ENCODE measurements at regions not wholly inside any gene's neighbourhood (a gene's known extent, or its start where the extent isn't known, plus 50 kb on each side); places are given as distances from the start of the nearest gene placed in this dataset.
A peak's percentile ranks its signal among the peaks of the same experiment; 100 is the strongest.

GRCh38 chr9:108125625-108126024 lies 636.1 kb upstream of the KLF4 start:
- no peak for DNase-seq

GRCh38 chr9:108119530-108120113 lies 630.1 kb upstream of the KLF4 start:
- no peak for DNase-seq

- peak; percentile 21 for DNase-seq
Observed at GRCh38 chr9:108117795-108118194, 628.2 kb upstream of the KLF4 start.

- DNase-seq: no peak
Observed at GRCh38 chr9:108117306-108117705, 627.7 kb upstream of the KLF4 start.

GRCh38 chr9:108113596-108113995 lies 624.0 kb upstream of the KLF4 start:
- DNase-seq: no peak

- DNase-seq: no peak
Observed at GRCh38 chr9:108109927-108110690, 620.5 kb upstream of the KLF4 start.

- DNase-seq: no peak
Observed at GRCh38 chr9:108108852-108109448, 619.4 kb upstream of the KLF4 start.

- no peak for DNase-seq
Observed at GRCh38 chr9:108108280-108108851, 618.8 kb upstream of the KLF4 start.

- DNase-seq: no peak
Observed at GRCh38 chr9:108105885-108106284, 616.3 kb upstream of the KLF4 start.

- DNase-seq: no peak
Observed at GRCh38 chr9:108104991-108105390, 615.4 kb upstream of the KLF4 start.

- DNase-seq: no peak
Observed at GRCh38 chr9:108103046-108103693, 613.6 kb upstream of the KLF4 start.

GRCh38 chr9:108101410-108101809 lies 611.8 kb upstream of the KLF4 start:
- no peak for DNase-seq

GRCh38 chr9:108100571-108100970 lies 611.0 kb upstream of the KLF4 start:
- DNase-seq: no peak

GRCh38 chr9:108099854-108100253 lies 610.3 kb upstream of the KLF4 start:
- no peak for DNase-seq

GRCh38 chr9:108095496-108095895 lies 605.9 kb upstream of the KLF4 start:
- no peak for DNase-seq

GRCh38 chr9:108094676-108094993 lies 605.1 kb upstream of the KLF4 start:
- no peak for DNase-seq

- no peak for DNase-seq
Observed at GRCh38 chr9:108093773-108094675, 604.5 kb upstream of the KLF4 start.

GRCh38 chr9:108088916-108089315 lies 599.3 kb upstream of the KLF4 start:
- DNase-seq: no peak

- no peak for DNase-seq
Observed at GRCh38 chr9:108087781-108088180, 598.2 kb upstream of the KLF4 start.

- no peak for DNase-seq
Observed at GRCh38 chr9:108086624-108087023, 597.1 kb upstream of the KLF4 start.

GRCh38 chr9:108085294-108085693 lies 595.7 kb upstream of the KLF4 start:
- no peak for DNase-seq

- no peak for DNase-seq
Observed at GRCh38 chr9:108083796-108084352, 594.3 kb upstream of the KLF4 start.

Data from retina (tissue), 1 donor.